Small intestine (tissue), 7 donors: ENCODE measurements at regions not wholly inside any gene's neighbourhood (a gene's known extent, or its start where the extent isn't known, plus 50 kb on each side); places are given as distances from the start of the nearest gene placed in this dataset.

Source experiments
- DNase-seq, 2 donors: peaks; one replicate each; pipeline versions ENCODE4 v3.0.0 to v3.0.0-alpha.2; 2013
- FAIRE-seq: peaks from 2 replicates; lab custom pipeline; 2012; peaks lifted over from hg19 to GRCh38; lab: Jason Lieb, UNC
- H3K27ac ChIP-seq, 3 donors: one replicate each; pipeline ENCODE4 v1.5.1; 2013; ENCODE audit warnings: low read length in 2 of 3, mild to moderate bottlenecking in 2 of 3, control low read depth in 1 of 3, inconsistent platforms in 1 of 3, low read depth in 1 of 3, moderate library complexity in 1 of 3
- H3K27me3 ChIP-seq, 3 donors: one replicate each; pipeline ENCODE4 v1.6.1; 2013; ENCODE audit warnings: low read length in 3 of 3, inconsistent platforms in 1 of 3; ENCODE audit not compliant: control insufficient read depth in 3 of 3, insufficient read depth in 3 of 3
- H3K36me3 ChIP-seq, 3 donors: one replicate each; pipeline ENCODE4 v1.6.1; 2013; ENCODE audit warnings: low read length in 3 of 3, inconsistent platforms in 1 of 3, low read depth in 1 of 3, mild to moderate bottlenecking in 1 of 3, moderate library complexity in 1 of 3; ENCODE audit not compliant: control insufficient read depth in 3 of 3, insufficient read depth in 2 of 3
- H3K4me1 ChIP-seq, 3 donors: one replicate each; pipeline ENCODE4 v1.6.1; 2013; ENCODE audit warnings: low read length in 2 of 3, inconsistent platforms in 1 of 3, low read depth in 1 of 3, mild to moderate bottlenecking in 1 of 3, moderate library complexity in 1 of 3; ENCODE audit not compliant: control insufficient read depth in 3 of 3, insufficient read depth in 2 of 3
- H3K4me3 ChIP-seq, 3 donors: one replicate each; pipeline ENCODE4 v1.5.1; 2013; ENCODE audit warnings: low read length in 3 of 3, control low read depth in 1 of 3, inconsistent platforms in 1 of 3, low read depth in 1 of 3, mild to moderate bottlenecking in 1 of 3, moderate library complexity in 1 of 3
- H3K9me3 ChIP-seq, 2 donors: one replicate each; pipeline ENCODE4 v1.6.1; 2013; ENCODE audit warnings: low read depth in 1 of 2, low read length in 1 of 2; ENCODE audit not compliant: control insufficient read depth in 2 of 2, insufficient read depth in 1 of 2
- WGBS, 3 donors: extraction: QIAGEN DNeasy Blood & Tissue Kit; methylation state at CpG; one replicate each; pipeline ENCODE4 v1.1.7; 2013; 5-methylcytosine and 5-hydroxymethylcytosine counted together
- donor health status: healthy with polysubstance abuse.
- donor health status: control.
- donor health status: control.
- donor health status: Bipolar disorder and iron deficiency.
- donor health status: healthy.

- FAIRE-seq (no peak), DNase-seq (no peak)
- H3K36me3 ChIP-seq = peaks cover 0 to 14% (median 0%) of the 10 kb centered on the region in 3 donors
- peaks cover 0 to 27% of the 10 kb centered on the region in 2 donors for H3K9me3 ChIP-seq
- WGBS, 3 donors = 94 to 95% (median 95%) methylated on average over 2 of the region's 2 CpGs
- no peak overlapping the region for H3K27ac ChIP-seq
- H3K27me3 ChIP-seq = peaks cover 0 to 2% (median 0%) of the 10 kb centered on the region in 3 donors
- no peaks in the 10 kb centered on the region for H3K4me1 ChIP-seq
- no peak overlapping the region for H3K4me3 ChIP-seq
These were observed 50.5 kb upstream of the PRDM1 start for GRCh38 chr6:106035655-106036054.

- WGBS, 3 donors = 70 to 89% (median 78%) methylated on average over 2 of the region's 2 CpGs
- Histone ChIP-seq H3K27ac (no peak overlapping the region), H3K9me3 (peaks cover 0 to 27% of the 10 kb centered on the region in 2 donors), H3K36me3 (peaks cover 0 to 14% (median 0%) of the 10 kb centered on the region in 3 donors), H3K4me3 (no peak overlapping the region), H3K27me3 (peaks cover 0 to 2% (median 0%) of the 10 kb centered on the region in 3 donors), H3K4me1 (no peaks in the 10 kb centered on the region)
- DNase-seq (no peak), FAIRE-seq (no peak)
These were observed 52.3 kb upstream of the PRDM1 start for GRCh38 chr6:106033806-106034205.

GRCh38 chr6:106027758-106028157 lies 58.4 kb upstream of the PRDM1 start:
- H3K9me3 ChIP-seq = no peaks in the 10 kb centered on the region
- H3K4me3 ChIP-seq = no peak overlapping the region
- no peak overlapping the region for H3K27ac ChIP-seq
- FAIRE-seq = no peak
- H3K36me3 ChIP-seq = peaks cover 0 to 3% (median 0%) of the 10 kb centered on the region in 3 donors
- no peaks in the 10 kb centered on the region for H3K4me1 ChIP-seq
- no peaks in the 10 kb centered on the region for H3K27me3 ChIP-seq
- no peak for DNase-seq

- 65 to 82% (median 67%) methylated on average over 17 of the region's 17 CpGs for WGBS, 3 donors
- H3K9me3 ChIP-seq = no peaks in the 10 kb centered on the region
- DNase-seq (no peak), FAIRE-seq (no peak)
- H3K4me1 ChIP-seq = no peaks in the 10 kb centered on the region
- H3K27ac ChIP-seq = no peak overlapping the region
- H3K4me3 ChIP-seq = no peak overlapping the region
- H3K36me3 ChIP-seq = peaks cover 0 to 3% (median 0%) of the 10 kb centered on the region in 3 donors
- no peaks in the 10 kb centered on the region for H3K27me3 ChIP-seq
These were observed 59.1 kb upstream of the PRDM1 start for GRCh38 chr6:106026748-106027715.

GRCh38 chr6:106025655-106026054 lies 60.5 kb upstream of the PRDM1 start:
- H3K4me1 ChIP-seq = peaks cover 0 to 2% (median 0%) of the 10 kb centered on the region in 3 donors
- H3K9me3 ChIP-seq = no peaks in the 10 kb centered on the region
- DNase-seq (no peak), FAIRE-seq (no peak)
- H3K36me3 ChIP-seq = peaks cover 0 to 3% (median 0%) of the 10 kb centered on the region in 3 donors
- H3K27me3 ChIP-seq = no peaks in the 10 kb centered on the region
- H3K4me3 ChIP-seq = no peak overlapping the region
- no peak overlapping the region for H3K27ac ChIP-seq

- no peaks in the 10 kb centered on the region for H3K27me3 ChIP-seq
- peaks cover 0 to 2% (median 0%) of the 10 kb centered on the region in 3 donors for H3K4me1 ChIP-seq
- WGBS, 3 donors = 92 to 94% (median 93%) methylated on average over 5 of the region's 5 CpGs
- no peak overlapping the region for H3K27ac ChIP-seq
- H3K4me3 ChIP-seq = no peak overlapping the region
- H3K36me3 ChIP-seq = peaks cover 0 to 14% (median 0%) of the 10 kb centered on the region in 3 donors
- FAIRE-seq (no peak), DNase-seq (no peak)
- no peaks in the 10 kb centered on the region for H3K9me3 ChIP-seq
These were observed 63.3 kb upstream of the PRDM1 start for GRCh38 chr6:106022801-106023200.

- H3K27me3 ChIP-seq = no peaks in the 10 kb centered on the region
- WGBS, 3 donors = 82 to 96% (median 89%) methylated on average over 5 of the region's 5 CpGs
- H3K4me3 ChIP-seq = no peak overlapping the region
- peaks cover 0 to 2% (median 0%) of the 10 kb centered on the region in 3 donors for H3K4me1 ChIP-seq
- H3K27ac ChIP-seq = no peak overlapping the region
- peaks cover 0 to 19% (median 0%) of the 10 kb centered on the region in 3 donors for H3K36me3 ChIP-seq
- no peak for DNase-seq
- no peaks in the 10 kb centered on the region for H3K9me3 ChIP-seq
- no peak for FAIRE-seq
These were observed 68.7 kb upstream of the PRDM1 start for GRCh38 chr6:106017454-106017853.

- no peaks in the 10 kb centered on the region for H3K27me3 ChIP-seq
- H3K27ac ChIP-seq = no peak overlapping the region
- H3K4me3 ChIP-seq = no peak overlapping the region
- H3K4me1 ChIP-seq = peaks cover 0 to 8% (median 0%) of the 10 kb centered on the region in 3 donors
- FAIRE-seq (no peak), DNase-seq (no peak)
- 82 to 96% (median 92%) methylated on average over 2 of the region's 2 CpGs for WGBS, 3 donors
- H3K36me3 ChIP-seq = peaks cover 0 to 27% (median 0%) of the 10 kb centered on the region in 3 donors
- no peaks in the 10 kb centered on the region for H3K9me3 ChIP-seq
These were observed 71.2 kb upstream of the PRDM1 start for GRCh38 chr6:106014955-106015354.
